Panc1 (cell line): ENCODE measurements at regions not wholly inside any gene's neighbourhood (a gene's known extent, or its start where the extent isn't known, plus 50 kb on each side); places are given as distances from the start of the nearest gene placed in this dataset.

Source experiments
- CTCF ChIP-seq: fragments of 450-650 bp; IDR thresholded peaks from 2 replicates; pipeline ENCODE4 v1.5.1; 2017; ENCODE audit warnings: mild to moderate bottlenecking
- POLR2AphosphoS5 ChIP-seq: IDR thresholded peaks from 2 replicates; pipeline ENCODE4 v1.6.1; 2012; ENCODE audit warnings: mild to moderate bottlenecking, low read depth, low read length, moderate library complexity
- REST ChIP-seq, 2 experiments: IDR thresholded peaks; 2 replicates each; pipeline ENCODE4 v1.6.1; 2011 to 2012; ENCODE audit warnings: low read depth in 2 of 2, control low read depth in 1 of 2, low read length in 1 of 2, mild to moderate bottlenecking in 1 of 2, moderate library complexity in 1 of 2; ENCODE audit not compliant: insufficient read depth in 1 of 2
- SIN3A ChIP-seq: IDR thresholded peaks from 2 replicates; pipeline ENCODE4 v1.6.1; 2012; ENCODE audit warnings: low read depth, mild to moderate bottlenecking, low read length, moderate library complexity, borderline replicate concordance; ENCODE audit not compliant: insufficient read depth

- no peak for TF ChIP-seq REST (IDR thresholded peaks at IDR 0.05; ENCODE audit: insufficient read depth in 1 of 2, low read depth in 2 of 2, low read length in 1 of 2)
- no peak for TF ChIP-seq CTCF
- no peak for TF ChIP-seq POLR2AphosphoS5
- no peak for TF ChIP-seq SIN3A
These were observed 496.9 kb upstream of the ADAMTS16 start for GRCh38 chr5:4643190-4643589.
